NCI-H748 (cell line): ENCODE measurements at regions not wholly inside any gene's neighbourhood (a gene's known extent, or its start where the extent isn't known, plus 50 kb on each side); places are given as distances from the start of the nearest gene placed in this dataset.
A peak's percentile ranks its signal among the peaks of the same experiment; 100 is the strongest.

ENCODE experiments used
- DNase-seq: peaks from one replicate; lab custom pipeline; 2025; ENCODE audit not compliant: unreplicated experiment; lab: John Stamatoyannopoulos, UW

DNA sequence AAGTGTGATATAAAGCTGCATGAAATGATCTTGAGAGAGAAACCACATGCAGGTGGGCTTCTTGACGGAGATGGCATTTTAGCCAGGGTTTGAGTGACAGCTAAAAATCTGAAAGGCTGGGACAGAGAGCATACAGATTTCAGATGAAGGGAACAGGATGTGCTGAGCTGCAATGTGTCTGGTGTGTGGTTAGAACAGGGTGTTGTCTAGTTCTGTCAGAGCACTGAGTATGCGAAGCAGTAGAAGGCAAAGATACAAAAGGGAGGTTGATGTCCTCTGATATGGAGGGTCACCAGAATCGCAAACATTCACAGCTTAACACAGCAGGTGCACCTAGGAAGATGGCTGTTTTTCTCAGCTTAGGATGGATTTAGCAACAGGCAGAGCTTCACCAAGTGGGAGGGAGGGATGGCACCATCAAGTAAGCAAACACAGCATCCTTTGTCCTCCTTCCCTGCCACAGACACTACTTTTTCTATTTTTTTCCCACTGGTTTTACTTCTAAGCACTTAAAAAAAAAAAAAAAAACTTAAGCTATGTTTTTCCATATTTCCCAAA is 182.5 kb downstream of the TMX3 start:
- DNase-seq, result peak; percentile 91

DNA sequence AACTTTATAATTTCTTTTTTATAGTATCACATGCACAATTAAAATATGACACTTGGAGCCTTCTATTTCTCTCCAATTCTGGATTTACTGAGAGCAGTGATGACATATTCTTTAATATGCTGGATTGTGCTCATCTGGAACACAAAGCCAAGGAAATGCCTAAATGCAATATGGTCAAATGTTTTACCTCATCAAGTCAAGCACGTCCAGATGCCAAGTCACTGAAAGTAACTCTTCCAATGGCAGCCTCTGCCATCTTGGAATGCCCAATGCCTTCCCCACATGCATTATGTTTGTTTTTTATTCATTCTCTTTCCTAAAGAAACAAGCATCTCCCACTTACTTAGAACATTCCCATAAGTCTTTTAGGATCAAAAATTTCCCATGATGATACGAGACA is 189.8 kb downstream of the TMX3 start:
- DNase-seq, result no peak

DNA sequence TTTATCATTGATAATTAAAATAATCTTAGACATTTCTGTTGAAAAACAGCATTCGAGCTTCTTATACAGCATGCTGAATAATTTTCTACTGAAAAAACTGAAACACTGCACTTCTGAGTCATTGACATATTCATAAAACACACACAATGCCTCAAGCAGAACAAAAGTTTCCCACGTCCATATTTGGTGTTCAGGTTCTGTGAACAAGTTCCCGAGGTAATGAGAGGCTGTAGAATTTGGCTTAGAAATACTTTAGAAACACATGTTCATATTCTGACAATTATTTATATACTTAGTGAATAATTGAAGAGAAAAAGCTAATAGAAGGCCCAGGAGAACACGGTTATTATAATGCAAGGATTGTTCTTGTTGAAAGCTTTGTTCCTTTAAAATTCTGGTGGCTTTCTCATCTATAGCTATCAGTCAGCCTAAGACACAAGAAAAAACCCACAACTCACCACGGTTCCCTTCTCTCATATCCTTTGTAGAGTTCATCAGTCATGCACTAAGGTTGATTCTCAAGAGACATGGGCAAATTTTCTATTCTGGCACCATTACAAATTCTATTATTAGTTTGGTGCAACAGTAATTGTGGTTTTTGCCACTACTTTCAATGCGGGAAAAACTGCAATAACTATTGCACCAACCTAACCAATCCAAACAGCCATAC is 194.4 kb downstream of the TMX3 start:
- DNase-seq, result no peak

DNA sequence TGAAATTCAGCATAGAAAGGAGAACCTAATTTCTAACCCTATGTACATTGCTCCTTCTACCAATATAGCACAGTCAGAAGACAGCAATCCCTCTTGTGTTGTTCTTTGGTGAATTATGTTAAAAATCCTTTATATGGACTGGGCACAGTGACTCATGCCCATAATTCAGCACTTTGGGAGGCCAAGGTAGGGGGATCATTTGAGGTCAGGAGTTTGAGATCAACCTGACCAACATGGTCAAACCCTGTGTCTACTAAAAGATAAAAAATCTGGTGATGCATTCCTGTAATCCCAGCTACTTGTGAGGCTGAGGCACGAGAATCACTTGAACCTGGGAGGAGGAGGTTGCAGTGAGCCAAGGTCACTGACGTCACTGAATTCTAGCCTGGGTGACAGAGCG is 195.6 kb downstream of the TMX3 start:
- no peak for DNase-seq

DNA sequence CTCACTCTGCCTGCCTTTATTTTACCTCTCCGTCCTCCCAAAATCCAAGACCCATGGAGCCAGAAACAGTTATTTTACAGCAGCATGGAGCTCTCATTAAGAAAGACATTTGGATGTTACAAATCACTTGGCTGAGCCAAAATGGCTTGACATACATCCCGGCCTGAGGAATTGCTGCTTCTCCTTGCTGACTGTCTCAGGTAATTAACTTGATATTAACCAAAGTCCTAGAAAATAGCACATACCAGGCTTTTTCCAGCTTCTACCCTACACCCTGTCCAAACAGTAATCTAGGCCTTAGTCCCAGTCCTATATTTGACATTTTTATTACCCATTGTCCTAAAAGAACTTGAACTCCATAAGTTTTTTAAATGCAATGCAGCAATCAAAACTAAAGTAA is 205.0 kb downstream of the TMX3 start:
- DNase-seq, result no peak

DNA sequence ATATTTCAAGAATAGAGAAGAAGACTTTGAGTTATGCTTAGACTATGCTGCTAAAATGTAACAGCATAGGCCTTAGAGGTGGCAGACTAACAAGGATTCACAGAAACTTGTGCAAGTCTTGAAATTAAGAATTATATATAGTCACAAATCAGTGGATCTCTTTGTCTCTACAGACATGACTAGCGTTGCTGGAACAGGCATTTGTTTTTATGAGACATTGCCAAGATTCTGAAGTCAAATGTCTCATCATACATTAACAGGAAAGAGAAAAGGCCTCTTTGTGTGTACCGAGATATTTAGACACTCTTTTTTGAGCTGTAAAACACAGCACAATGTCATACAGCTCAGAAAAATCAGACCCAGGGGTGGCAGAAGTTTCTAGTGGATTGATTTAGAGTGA is 207.1 kb downstream of the TMX3 start:
- DNase-seq, result no peak

DNA sequence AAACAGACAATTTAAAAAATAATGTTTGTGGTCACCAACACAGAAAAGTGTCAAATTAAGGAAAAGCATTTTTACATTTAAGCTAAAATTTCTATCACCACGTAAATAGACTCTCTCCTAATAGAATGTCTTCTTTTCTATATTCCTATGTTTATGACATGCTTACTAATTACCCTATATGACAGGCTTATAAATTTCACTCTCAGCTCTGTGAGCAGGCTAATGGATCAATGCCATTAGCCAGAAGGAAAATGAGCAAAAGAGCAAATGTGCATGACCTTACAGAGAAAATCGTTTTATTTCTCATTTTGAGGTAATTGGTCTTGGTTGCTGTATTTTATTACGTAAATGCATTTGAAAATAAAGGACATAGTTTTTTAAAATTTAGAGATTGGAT is 209.7 kb downstream of the TMX3 start:
- no peak for DNase-seq

DNA sequence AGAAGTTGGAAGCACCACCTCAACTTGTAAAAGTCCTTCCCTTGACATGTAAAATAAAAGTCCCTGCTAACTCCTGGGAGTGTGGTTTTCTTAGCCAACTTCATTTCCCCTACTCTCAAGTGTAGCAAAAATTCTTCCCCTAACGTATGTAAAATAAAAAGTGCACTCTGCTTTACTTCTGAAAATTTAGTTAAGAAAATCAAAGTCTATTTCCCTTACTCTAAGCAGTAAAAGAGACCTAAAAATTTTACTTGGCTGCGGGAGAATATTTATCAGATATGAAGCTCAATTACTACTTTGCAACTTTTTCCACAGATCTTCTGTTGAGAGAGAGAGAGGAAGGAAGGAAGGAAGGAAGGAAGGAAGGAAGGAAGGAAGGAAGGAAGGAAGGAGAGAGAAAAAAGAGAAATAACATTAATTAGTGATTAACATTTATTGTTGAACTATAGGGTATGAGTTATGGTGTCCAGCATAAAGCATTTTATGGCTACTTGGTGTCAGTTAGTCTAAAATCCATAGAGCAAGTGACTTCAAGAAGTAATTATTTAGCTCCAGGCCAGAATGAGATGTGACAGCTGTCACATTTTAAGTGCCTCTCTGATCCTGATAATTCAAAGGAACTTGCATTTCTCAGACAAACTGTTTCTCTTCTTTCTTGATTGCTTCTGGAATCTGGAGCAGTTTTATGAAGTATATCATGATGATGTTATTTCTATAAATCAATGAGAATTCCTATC is 210.3 kb downstream of the TMX3 start:
- DNase-seq, result no peak

DNA sequence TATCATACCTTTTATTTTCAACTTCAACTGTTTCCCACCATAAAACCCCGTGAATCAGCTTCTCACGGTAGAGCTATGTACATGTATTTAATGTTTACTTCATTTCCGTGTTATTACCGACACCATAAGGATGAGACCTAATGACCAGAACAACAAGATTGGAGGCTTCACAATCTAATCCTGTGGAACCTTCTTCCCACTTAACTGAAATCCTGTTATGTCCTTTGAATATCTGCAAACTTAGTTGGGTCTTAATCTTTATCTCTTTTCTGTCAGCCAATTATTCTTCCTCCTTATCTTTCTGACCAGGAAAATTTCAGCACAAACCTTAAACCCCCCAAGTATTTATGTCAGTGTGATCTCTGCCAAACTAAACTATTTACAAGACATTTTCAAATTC is 214.4 kb downstream of the TMX3 start:
- DNase-seq, result no peak

DNA sequence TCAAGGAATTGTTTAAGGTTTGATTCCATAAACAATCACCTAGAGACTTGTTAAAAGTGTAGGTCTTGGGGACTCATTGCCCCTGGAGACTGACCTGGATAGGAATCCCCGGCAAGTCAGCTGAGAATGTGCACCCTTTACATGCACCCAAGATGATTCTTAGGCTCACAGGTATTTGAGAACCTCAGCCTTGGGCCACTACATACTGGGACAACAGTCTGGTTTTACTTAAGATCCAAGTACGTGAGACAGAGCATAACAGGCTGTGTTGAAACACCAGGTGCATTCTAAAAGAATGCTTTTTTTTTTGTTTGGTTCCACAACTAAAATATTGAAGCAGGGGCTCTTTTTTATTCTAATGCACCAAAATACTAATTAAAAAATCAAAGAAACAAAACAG is 215.8 kb downstream of the TMX3 start:
- DNase-seq, result no peak

DNA sequence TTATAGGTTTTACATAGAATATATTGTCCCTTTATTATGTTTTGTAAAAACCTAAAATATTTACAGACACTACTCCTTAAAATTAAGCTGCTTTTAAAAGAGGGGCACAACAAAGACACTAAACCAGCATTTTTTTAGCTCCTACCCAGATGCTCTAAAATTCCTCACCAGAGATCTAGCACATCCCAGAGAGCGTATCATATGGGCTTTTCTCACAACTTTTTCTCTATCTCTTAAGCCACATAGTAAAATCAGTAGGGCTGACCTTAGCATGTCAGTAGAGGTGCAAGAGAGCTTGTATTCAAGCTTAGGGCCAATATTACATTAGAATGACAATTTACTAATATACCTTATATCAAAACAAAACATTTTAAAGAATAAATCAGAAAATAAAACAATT is 216.3 kb downstream of the TMX3 start:
- DNase-seq, result no peak

DNA sequence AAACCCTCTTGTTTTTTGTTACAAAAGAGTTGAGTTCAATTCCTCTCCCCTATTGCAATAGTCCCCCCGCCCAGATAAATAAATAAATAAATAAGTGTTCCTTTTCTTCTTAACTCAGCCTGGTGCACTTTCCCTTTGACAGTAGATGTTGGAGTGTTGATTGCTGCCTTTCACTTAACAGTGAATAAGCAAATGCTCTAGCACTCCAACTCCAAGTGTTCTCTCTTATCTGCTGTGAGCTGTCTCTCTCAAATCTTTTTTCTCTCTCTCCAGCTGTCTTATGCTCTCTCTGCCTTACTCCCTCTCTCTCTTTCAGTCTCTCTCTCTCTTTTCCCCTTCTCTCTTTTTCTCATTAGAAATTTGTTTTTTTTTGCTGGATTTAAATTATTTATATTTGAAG is 216.7 kb downstream of the TMX3 start:
- DNase-seq, result no peak

DNA sequence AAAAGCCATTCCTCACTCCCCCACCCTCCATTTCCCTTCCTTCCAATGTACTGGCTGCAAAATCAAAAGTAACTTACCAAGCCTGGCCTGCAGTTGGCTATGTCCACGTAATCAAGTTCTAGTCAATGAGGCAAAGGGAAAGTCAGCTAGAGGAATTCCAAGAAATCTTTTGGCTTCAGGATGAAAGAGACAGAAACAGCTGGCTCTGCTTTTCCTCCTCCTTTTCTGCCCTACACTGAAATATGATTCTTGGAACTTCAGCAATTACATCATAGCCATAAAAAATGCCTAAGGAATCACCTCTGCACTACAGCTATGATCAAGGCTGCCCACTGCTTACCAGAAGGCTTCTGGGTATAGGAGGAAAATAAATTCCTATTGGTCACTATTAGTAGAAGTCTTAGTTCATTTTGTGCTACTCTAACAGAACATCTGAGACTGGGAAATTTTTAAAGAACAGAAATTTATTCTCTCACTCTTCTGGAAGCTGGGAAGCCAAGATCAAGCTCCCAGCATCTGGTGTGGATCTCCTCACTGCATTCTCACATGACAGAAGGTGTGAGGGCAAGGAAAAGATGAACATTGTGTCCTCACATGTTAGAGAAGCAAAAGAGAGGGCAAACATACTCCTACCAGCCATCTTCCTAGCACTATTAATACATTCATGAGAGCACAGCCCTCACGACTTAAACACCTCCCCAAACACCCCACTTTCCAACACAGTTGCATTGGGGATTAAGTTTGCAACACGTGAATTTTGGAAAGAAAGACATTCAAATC is 219.9 kb downstream of the TMX3 start:
- no peak for DNase-seq

DNA sequence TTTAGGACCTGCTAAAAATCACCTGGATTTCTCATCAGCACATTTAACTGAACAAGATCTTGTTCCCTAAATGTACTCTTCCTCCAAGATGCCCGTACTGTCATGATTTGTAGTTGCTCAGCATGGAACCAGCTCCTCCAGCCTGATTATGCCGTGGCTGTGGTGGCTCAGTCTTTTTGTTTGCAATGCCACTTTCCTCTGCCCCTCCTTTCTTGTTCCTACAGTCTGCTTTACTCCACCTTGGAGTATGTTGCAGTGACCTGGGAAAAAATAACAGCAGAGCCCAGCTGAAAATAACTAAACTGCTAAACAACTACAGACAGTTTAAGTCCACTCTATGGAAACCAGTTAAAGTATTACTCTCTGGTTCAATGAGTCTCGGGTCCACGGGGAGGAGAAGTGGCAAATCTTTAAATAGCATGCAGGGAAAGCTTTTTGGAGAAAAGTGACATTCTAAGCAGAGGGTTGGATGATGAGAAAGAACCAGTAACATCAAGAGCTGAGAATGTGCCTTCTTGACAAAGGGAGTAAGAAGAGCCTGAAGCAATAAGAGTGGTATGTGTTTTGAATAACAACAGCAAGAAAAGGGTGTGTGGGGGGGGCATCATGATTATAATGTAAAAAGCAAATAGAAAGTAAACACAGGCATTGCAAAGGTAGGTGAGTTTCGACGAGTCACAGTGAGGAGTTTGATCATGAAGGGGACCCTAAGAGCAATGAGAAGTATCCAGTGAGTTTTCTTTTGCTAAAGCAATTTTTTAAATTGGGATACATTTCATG is 225.7 kb downstream of the TMX3 start:
- peak; percentile 29 for DNase-seq

DNA sequence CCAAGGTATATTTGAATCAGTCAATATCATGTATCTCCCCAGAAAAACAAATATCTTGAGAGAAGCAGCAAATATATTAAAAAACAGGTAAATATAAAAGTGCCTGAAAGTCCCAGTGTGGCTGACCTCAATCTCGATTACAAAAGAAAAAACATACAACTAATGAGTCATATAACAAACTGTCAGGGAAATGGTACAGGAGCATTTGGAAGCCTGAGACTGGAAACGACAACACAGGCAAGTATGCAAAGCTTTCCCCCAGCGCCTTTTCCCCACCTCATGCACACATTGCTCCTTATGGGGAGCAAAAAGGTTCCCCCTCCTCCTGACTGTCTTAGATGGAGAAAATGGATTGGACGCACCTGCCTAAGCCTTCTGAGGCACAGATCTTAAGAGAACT is 230.7 kb downstream of the TMX3 start:
- DNase-seq, result no peak

DNA sequence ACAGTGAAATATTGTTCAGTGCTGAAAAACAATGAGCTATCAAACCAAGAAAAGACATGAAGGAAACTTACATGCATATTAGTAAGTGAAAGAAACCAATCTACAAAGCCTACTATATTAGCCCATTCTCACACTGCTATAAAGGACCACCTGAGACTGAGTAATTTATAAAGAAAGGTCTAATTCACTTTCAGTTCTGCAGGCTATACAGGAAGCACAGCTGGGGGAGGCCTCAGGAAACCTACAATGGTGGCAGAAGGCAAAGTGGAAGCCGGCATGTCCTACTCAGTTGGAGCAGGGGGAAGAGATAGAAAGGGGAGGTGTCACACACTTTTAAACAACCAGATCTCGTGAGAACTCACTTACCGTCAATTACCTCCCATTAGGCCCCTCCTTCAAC is 232.1 kb downstream of the TMX3 start:
- no peak for DNase-seq

DNA sequence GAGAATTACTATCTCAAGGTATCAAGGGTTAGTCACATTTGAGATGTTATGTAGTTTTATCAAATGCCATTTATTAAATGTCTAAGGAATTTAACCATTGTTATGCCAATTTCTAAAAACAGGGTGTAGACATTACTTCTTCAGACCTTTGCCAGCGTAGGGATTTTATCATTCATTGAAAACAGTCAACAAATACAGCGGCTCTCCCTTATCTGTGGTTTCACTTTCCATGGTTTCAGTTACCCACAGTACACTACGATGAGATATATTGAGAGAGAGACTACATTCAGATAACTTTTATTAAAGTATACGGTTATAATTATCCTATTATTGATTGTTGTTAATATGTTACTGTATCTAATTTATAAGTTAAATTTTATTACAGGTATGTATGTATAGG is 234.7 kb downstream of the TMX3 start:
- DNase-seq, result no peak

DNA sequence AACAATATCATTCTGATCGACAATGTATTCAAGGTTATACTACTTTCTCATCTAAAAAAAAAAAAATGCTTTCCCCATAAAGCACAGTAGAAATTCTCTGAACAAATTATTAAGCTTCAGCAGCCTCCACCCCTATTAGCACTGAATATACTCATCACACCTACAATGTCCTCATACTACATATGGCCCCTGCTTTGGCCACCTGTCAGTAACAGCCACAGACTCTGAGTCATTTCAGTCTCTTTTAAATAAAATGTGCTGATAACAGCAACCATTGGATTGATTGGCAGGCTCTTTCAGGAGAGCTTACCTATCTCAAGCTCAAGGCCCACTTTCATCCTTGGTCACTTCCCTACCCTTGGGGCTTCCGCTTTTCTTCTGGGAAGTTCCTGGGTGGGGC is 236.7 kb downstream of the TMX3 start:
- DNase-seq, result no peak

DNA sequence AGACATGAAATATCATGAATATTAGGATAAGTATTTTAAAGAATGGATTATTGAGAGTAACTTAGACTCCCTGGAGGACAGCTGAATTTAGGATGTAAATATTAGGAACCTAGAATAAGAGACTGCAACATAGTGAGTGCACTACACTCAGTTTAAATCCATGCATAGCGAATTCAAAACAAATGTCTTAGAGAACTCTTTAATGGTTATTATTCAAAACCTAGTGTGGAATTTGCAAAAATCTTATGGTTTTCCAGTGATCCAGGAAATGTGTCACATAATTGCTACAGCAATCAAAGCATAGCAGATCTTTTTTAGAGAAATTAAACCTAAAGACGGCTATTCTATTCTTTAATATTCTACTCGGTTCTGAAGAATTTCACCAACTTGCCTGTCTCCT is 239.0 kb downstream of the TMX3 start:
- DNase-seq, result no peak

DNA sequence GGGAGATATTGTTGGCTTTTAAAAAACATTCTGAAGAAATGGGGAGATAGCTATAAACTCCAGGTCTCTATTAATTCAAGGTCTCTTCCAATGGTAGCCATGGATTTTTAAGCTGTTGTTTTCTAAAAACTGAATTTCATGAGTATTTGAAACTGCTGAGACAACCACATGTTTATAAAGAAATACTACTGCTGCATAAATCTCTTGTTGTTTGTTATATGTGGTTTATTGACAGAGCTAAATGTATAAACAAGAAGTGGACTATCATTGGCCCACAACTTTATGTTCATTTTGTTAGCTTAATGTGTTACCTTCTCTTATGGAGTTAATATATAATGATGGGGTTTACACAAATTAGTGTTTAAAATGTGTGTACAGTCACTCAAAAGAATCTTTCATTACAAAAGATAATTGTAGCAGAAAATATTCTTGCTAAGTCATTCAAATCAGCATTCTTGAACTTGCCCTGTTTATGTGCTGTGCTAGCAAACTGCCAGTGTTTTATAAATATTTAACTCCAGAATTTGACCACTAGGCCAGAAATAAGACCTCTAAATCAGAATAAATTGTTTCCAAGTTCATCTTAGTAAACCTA is 242.1 kb downstream of the TMX3 start:
- no peak for DNase-seq
